ENCODE measurements at regions not wholly inside any gene's neighbourhood (a gene's known extent, or its start where the extent isn't known, plus 50 kb on each side); places are given as distances from the start of the nearest gene placed in this dataset.

DNA sequence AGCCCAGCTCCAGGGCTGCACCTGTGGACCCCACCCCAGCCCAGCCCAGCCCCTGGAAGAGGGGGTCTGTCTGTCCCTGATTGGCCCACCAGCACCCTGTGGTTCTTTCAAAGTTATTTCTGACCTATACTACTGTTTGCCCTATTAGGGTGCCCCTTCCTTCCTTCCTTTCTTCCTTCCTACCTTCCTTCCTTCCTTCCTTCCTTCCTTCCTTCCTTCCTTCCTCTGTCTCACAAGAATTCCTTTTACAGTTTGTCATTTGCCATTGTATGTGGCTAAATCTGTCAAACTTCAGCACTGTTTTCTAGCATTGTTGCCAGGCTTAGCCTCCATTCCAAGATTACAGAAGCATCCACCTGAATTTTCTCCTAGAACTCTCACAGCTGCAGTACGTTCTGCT is 66.9 kb downstream of the KLF15 start:
- peaks cover 25% of the 10 kb centered on the region for H3K4me1 Mint-ChIP-seq (ENCODE audit: low read depth, unreplicated experiment)
- Histone ChIP-seq H3K9me3 (no peaks in the 10 kb centered on the region), H3K27me3 (replicated peaks; ENCODE audit: control insufficient read depth, insufficient read depth, low read length) (no peaks in the 10 kb centered on the region), H3K4me3 (ENCODE audit: low read depth, low read length) (no peak overlapping the region), H3K4me1 (peaks cover 31% of the 10 kb centered on the region), H3K36me3 (ENCODE audit: control insufficient read depth, insufficient read depth, low read length) (no peaks in the 10 kb centered on the region)
- H3K27me3 Mint-ChIP-seq (ENCODE audit: insufficient read depth, unreplicated experiment): no peaks in the 10 kb centered on the region
- H3K27ac Mint-ChIP-seq (ENCODE audit: unreplicated experiment): no peak overlapping the region
- H3K9me3 Mint-ChIP-seq (ENCODE audit: unreplicated experiment): no peaks in the 10 kb centered on the region
- no peak for DNase-seq
- CTCF ChIA-PET: no interaction called here
- TF ChIP-seq, protein P1, sequence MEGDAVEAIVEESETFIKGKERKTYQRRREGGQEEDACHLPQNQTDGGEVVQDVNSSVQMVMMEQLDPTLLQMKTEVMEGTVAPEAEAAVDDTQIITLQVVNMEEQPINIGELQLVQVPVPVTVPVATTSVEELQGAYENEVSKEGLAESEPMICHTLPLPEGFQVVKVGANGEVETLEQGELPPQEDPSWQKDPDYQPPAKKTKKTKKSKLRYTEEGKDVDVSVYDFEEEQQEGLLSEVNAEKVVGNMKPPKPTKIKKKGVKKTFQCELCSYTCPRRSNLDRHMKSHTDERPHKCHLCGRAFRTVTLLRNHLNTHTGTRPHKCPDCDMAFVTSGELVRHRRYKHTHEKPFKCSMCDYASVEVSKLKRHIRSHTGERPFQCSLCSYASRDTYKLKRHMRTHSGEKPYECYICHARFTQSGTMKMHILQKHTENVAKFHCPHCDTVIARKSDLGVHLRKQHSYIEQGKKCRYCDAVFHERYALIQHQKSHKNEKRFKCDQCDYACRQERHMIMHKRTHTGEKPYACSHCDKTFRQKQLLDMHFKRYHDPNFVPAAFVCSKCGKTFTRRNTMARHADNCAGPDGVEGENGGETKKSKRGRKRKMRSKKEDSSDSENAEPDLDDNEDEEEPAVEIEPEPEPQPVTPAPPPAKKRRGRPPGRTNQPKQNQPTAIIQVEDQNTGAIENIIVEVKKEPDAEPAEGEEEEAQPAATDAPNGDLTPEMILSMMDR (IDR thresholded peaks at IDR 0.05; ENCODE audit: insufficient read depth in 1 of 2, low read depth in 1 of 2, low read length in 1 of 2, severe bottlenecking in 1 of 2, unreplicated experiment in 1 of 2): no peak
- peaks cover 4% of the 10 kb centered on the region for H3K36me3 Mint-ChIP-seq (ENCODE audit: insufficient read depth, unreplicated experiment)
- no TSS peak for BruUV-seq (replicated peaks)
- H3K4me3 Mint-ChIP-seq (ENCODE audit: unreplicated experiment): no peak overlapping the region
- POLR2A ChIA-PET: no interaction called here
- intact Hi-C loops (cut with micrococcal nuclease; ENCODE audit: unreplicated experiment): no loop called here

DNA sequence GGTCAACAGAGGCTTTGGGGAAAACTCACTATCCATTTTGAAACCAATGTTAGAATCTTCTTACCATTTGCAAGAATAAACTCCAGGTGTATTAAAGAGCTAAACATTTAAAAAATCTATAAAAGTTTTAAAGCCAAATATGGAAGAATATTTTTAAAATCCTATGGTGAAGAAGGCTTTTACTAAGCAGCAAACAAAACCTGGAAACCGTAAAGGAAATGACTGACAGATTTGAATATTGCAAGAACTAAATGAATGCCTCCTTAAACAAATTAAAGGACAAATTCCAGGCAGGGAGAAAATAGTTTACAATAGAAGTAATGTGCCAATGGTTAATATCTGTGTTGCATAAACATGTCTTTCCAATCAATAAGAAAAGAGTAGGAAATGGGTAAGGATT is 68.1 kb downstream of the KLF15 start:
- Histone ChIP-seq H3K9me3 (no peaks in the 10 kb centered on the region), H3K36me3 (ENCODE audit: control insufficient read depth, insufficient read depth, low read length) (no peaks in the 10 kb centered on the region), H3K4me3 (ENCODE audit: low read depth, low read length) (no peak overlapping the region), H3K27me3 (replicated peaks; ENCODE audit: control insufficient read depth, insufficient read depth, low read length) (no peaks in the 10 kb centered on the region), H3K4me1 (peaks cover 34% of the 10 kb centered on the region)
- Mint-ChIP-seq H3K27me3 (ENCODE audit: insufficient read depth, unreplicated experiment) (no peaks in the 10 kb centered on the region), H3K4me1 (ENCODE audit: low read depth, unreplicated experiment) (peaks cover 25% of the 10 kb centered on the region), H3K36me3 (ENCODE audit: insufficient read depth, unreplicated experiment) (peaks cover 4% of the 10 kb centered on the region), H3K9me3 (ENCODE audit: unreplicated experiment) (no peaks in the 10 kb centered on the region), H3K27ac (ENCODE audit: unreplicated experiment) (no peak overlapping the region), H3K4me3 (ENCODE audit: unreplicated experiment) (no peak overlapping the region)
- POLR2A ChIA-PET: no interaction called here
- intact Hi-C loops (cut with micrococcal nuclease; ENCODE audit: unreplicated experiment): no loop called here
- BruUV-seq (replicated peaks): no TSS peak
- TF ChIP-seq, protein P1 (IDR thresholded peaks at IDR 0.05; ENCODE audit: insufficient read depth in 1 of 2, low read depth in 1 of 2, low read length in 1 of 2, severe bottlenecking in 1 of 2, unreplicated experiment in 1 of 2): no peak
- DNase-seq: no peak
- CTCF ChIA-PET: no interaction called here

DNA sequence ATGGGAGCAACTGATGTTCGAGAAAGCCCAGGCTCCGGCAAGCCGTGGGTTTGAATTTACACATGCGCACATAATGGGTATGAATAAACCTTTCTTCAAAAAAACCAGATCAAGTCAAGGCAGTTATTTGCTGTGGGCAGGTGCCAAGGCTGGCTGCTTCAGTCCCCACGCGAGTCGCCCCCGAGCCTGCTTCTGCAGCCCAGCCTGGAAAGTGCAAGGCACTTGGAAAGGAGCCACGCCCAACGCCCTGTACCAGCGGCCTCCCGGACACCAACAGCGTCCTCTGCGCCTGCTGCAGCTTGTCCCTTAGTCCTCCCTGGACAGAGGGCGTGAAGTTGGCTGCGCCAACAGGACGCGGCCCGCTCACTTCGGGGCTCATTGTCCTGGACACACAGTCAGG is 68.9 kb downstream of the KLF15 start:
- H3K4me3 ChIP-seq (ENCODE audit: low read depth, low read length): no peak overlapping the region
- intact Hi-C loops (cut with micrococcal nuclease; ENCODE audit: unreplicated experiment): no loop called here
- peaks cover 4% of the 10 kb centered on the region for H3K36me3 Mint-ChIP-seq (ENCODE audit: insufficient read depth, unreplicated experiment)

More for the DNA sequence above, 68.9 kb downstream of the KLF15 start:
- peaks cover 25% of the 10 kb centered on the region for H3K4me1 Mint-ChIP-seq (ENCODE audit: low read depth, unreplicated experiment)
- Histone ChIP-seq H3K9me3 (0 out of 2 replicates have a peak, but pooled peaks cover 2% of the 10 kb centered on the region), H3K27me3 (replicated peaks; ENCODE audit: control insufficient read depth, insufficient read depth, low read length) (no peaks in the 10 kb centered on the region), H3K36me3 (ENCODE audit: control insufficient read depth, insufficient read depth, low read length) (no peaks in the 10 kb centered on the region), H3K4me1 (peaks cover 34% of the 10 kb centered on the region)
- H3K9me3 Mint-ChIP-seq (ENCODE audit: unreplicated experiment): no peaks in the 10 kb centered on the region
- H3K4me3 Mint-ChIP-seq (ENCODE audit: unreplicated experiment): no peak overlapping the region
- BruUV-seq (replicated peaks): no TSS peak
- DNase-seq: no peak
- no peaks in the 10 kb centered on the region for H3K27me3 Mint-ChIP-seq (ENCODE audit: insufficient read depth, unreplicated experiment)
- TF ChIP-seq, protein P1 (IDR thresholded peaks at IDR 0.05; ENCODE audit: insufficient read depth in 1 of 2, low read depth in 1 of 2, low read length in 1 of 2, severe bottlenecking in 1 of 2, unreplicated experiment in 1 of 2): no peak
- POLR2A ChIA-PET: no interaction called here
- H3K27ac Mint-ChIP-seq (ENCODE audit: unreplicated experiment): no peak overlapping the region
- CTCF ChIA-PET: no interaction called here
